B cell (primary cell): ENCODE measurements at regions not wholly inside any gene's neighbourhood (a gene's known extent, or its start where the extent isn't known, plus 50 kb on each side); places are given as distances from the start of the nearest gene placed in this dataset.
A peak's percentile ranks its signal among the peaks of the same experiment; 100 is the strongest.

ENCODE experiments used
- ATAC-seq: fragments of 200-7000 bp; cut with Tn5 transposase; one replicate; pipeline ENCODE4 v1.10.0; 2021; ENCODE audit warnings: low read depth, mild to moderate bottlenecking, moderate number of reproducible peaks, moderate library complexity
- CTCF ChIA-PET: fragments of 350-600 bp; sonication (Branson Sonifier 250); formaldehyde crosslinking; loops from one replicate; lab custom pipeline; 2021; ENCODE audit warnings: antibody characterized with exemption, inconsistent platforms; lab: Charles Lee
- POLR2A ChIA-PET: fragments of 350-600 bp; sonication (Branson Sonifier 250); formaldehyde crosslinking; loops from one replicate; lab custom pipeline; 2021; ENCODE audit warnings: antibody characterized with exemption; lab: Charles Lee
- DNase-seq: peaks from one replicate; pipeline ENCODE4 v3.0.0; 2013
- H2AFZ ChIP-seq: 2 replicates; pipeline ENCODE4 v1.6.1; 2012; ENCODE audit warnings: mild to moderate bottlenecking, low read depth, low read length; ENCODE audit not compliant: insufficient read depth, poor library complexity, severe bottlenecking
- H3K27ac ChIP-seq, 2 donors: 1 replicate in 1 of 2; 2 replicates in 1 of 2; pipeline ENCODE4 v1.5.1; 2012 to 2013; ENCODE audit warnings: low read length in 2 of 2, mild to moderate bottlenecking in 2 of 2, moderate library complexity in 1 of 2
- H3K27me3 ChIP-seq, 4 experiments: fragments of 200-600 bp in 1 of 4; sonication (generic) in 1 of 4; replicated peaks in 1 of 4; 1 replicate in 2 of 4; 2 replicates in 2 of 4; pipeline versions ENCODE4 v1.6.1 to v1.7.0; 2013 to 2016; ENCODE audit warnings: low read length in 3 of 4, mild to moderate bottlenecking in 2 of 4, mixed read lengths in 1 of 4, moderate library complexity in 1 of 4; ENCODE audit not compliant: insufficient read depth in 4 of 4, control insufficient read depth in 3 of 4; ENCODE audit errors: control extremely low read depth in 1 of 4
- H3K36me3 ChIP-seq, 2 experiments: replicated peaks in 1 of 2; 1 replicate in 1 of 2; 2 replicates in 1 of 2; pipeline versions ENCODE4 v1.6.1 to v1.7.1; 2013; ENCODE audit warnings: low read length in 1 of 2; ENCODE audit not compliant: insufficient read depth in 2 of 2, control insufficient read depth in 1 of 2; ENCODE audit errors: control extremely low read depth in 1 of 2, extremely low read depth in 1 of 2
- H3K4me1 ChIP-seq, 2 donors: fragments of 200-600 bp in 1 of 2; sonication (generic) in 1 of 2; 1 replicate in 1 of 2; 2 replicates in 1 of 2; pipeline versions ENCODE4 v1.5.1 to v1.6.1; 2013 to 2017; ENCODE audit warnings: low read length in 2 of 2; ENCODE audit not compliant: control insufficient read depth in 2 of 2, insufficient read depth in 2 of 2
- H3K4me2 ChIP-seq: replicated peaks from 2 replicates; pipeline ENCODE3; 2012; ENCODE audit warnings: mild to moderate bottlenecking, low read depth, low read length; ENCODE audit not compliant: poor library complexity, severe bottlenecking
- H3K4me3 ChIP-seq, 5 experiments: fragments of 200-600 bp in 1 of 5; sonication (generic) in 1 of 5; 1 replicate in 3 of 5; 2 replicates in 2 of 5; pipeline versions ENCODE4 v1.5.1 to v1.7.0; 2011 to 2016; ENCODE audit warnings: low read length in 4 of 5, mild to moderate bottlenecking in 4 of 5, low read depth in 2 of 5, control low read depth in 1 of 5, moderate library complexity in 1 of 5; ENCODE audit not compliant: insufficient read depth in 1 of 5; ENCODE audit errors: control extremely low read depth in 1 of 5, extremely low read depth in 1 of 5
- H3K79me2 ChIP-seq: fragments of 200-600 bp; sonication (generic); one replicate; pipeline ENCODE4 v1.6.0; 2016; ENCODE audit warnings: low read length; ENCODE audit not compliant: control insufficient read depth, insufficient read depth
- H3K9ac ChIP-seq: fragments of 200-600 bp; sonication (generic); 2 replicates; pipeline ENCODE4 v1.6.1; 2017; ENCODE audit warnings: mild to moderate bottlenecking, low read length, moderate library complexity
- H3K9me3 ChIP-seq, 3 donors: one replicate each; pipeline versions ENCODE4 v1.6.1 to v1.7.1; 2013; ENCODE audit warnings: low read length in 2 of 3; ENCODE audit not compliant: control insufficient read depth in 2 of 3, insufficient read depth in 1 of 3; ENCODE audit errors: control extremely low read depth in 1 of 3
- H4K20me1 ChIP-seq: 2 replicates; pipeline ENCODE4 v1.6.0; 2012; ENCODE audit warnings: mild to moderate bottlenecking, low read length; ENCODE audit not compliant: insufficient read depth, control insufficient read depth, poor library complexity, severe bottlenecking
- H3K27ac Mint-ChIP-seq: one replicate; pipeline ENCODE4 v1.8.0; 2021; ENCODE audit warnings: mixed read lengths
- H3K27me3 Mint-ChIP-seq: one replicate; pipeline ENCODE4 v1.8.0; 2021; ENCODE audit warnings: mixed read lengths
- H3K4me1 Mint-ChIP-seq: one replicate; pipeline ENCODE4 v1.8.0; 2021; ENCODE audit warnings: mixed read lengths
- H3K4me3 Mint-ChIP-seq: one replicate; pipeline ENCODE4 v1.8.0; 2021; ENCODE audit warnings: mixed read lengths
- H3K9me3 Mint-ChIP-seq: one replicate; pipeline ENCODE4 v1.8.0; 2022; ENCODE audit warnings: mixed read lengths; ENCODE audit not compliant: insufficient read depth
- EZH2 ChIP-seq: IDR thresholded peaks from 2 replicates; pipeline ENCODE4 v1.6.1; 2012; ENCODE audit warnings: borderline replicate concordance, low read depth, mild to moderate bottlenecking, moderate library complexity, low read length; ENCODE audit not compliant: insufficient read depth, poor library complexity, severe bottlenecking
- WGBS: methylation state at CpG from one replicate; pipeline ENCODE4 v1.1.5; 2013; ENCODE audit warnings: missing lambda C conversion rate; ENCODE audit not compliant: insufficient coverage; 5-methylcytosine and 5-hydroxymethylcytosine counted together
- intact Hi-C: fragments of 100-400 bp; cut with micrococcal nuclease; formaldehyde crosslinking; loops from one replicate; pipeline ENCODE4 v1.10.0; 2022
- TF ChIP-seq, protein P1 (sequence below): fragments of 200-600 bp; IDR thresholded peaks from one replicate; pipeline ENCODE4 v1.8.0; 2022; ENCODE audit warnings: antibody characterized with exemption, mild to moderate bottlenecking

DNA sequence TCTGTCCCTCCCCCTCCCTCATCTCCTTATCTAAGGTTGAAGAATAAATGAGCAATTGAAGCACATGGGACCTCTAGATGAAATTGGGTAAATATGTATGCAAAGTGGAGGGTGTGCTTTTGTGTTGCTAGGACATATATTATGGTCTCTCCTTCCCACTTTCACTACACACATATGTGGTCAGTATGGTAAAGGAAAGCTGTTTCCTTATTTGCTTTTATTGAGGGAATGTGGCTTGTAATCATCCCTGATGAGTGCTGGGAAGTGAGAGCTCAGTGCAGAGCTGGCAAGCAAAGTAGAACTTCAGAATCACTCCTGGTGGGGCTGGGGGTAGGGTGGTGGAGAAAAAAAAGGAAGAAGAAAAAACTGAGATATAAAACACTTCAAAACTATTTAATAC lies 189.9 kb upstream of the ATP5MC3 start:
- TF ChIP-seq, protein P1, sequence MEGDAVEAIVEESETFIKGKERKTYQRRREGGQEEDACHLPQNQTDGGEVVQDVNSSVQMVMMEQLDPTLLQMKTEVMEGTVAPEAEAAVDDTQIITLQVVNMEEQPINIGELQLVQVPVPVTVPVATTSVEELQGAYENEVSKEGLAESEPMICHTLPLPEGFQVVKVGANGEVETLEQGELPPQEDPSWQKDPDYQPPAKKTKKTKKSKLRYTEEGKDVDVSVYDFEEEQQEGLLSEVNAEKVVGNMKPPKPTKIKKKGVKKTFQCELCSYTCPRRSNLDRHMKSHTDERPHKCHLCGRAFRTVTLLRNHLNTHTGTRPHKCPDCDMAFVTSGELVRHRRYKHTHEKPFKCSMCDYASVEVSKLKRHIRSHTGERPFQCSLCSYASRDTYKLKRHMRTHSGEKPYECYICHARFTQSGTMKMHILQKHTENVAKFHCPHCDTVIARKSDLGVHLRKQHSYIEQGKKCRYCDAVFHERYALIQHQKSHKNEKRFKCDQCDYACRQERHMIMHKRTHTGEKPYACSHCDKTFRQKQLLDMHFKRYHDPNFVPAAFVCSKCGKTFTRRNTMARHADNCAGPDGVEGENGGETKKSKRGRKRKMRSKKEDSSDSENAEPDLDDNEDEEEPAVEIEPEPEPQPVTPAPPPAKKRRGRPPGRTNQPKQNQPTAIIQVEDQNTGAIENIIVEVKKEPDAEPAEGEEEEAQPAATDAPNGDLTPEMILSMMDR = no peak
- H4K20me1 ChIP-seq = no peaks in the 10 kb centered on the region
- DNase-seq (no peak), ATAC-seq (no peak)
- no peaks in the 10 kb centered on the region for H3K79me2 ChIP-seq
- ChIA-PET CTCF (no interaction called here), POLR2A (no interaction called here)
- no peak overlapping the region for H3K9ac ChIP-seq
- Mint-ChIP-seq H3K27ac (no peak overlapping the region), H3K4me3 (no peak overlapping the region), H3K27me3 (no peaks in the 10 kb centered on the region), H3K9me3 (no peaks in the 10 kb centered on the region), H3K4me1 (no peaks in the 10 kb centered on the region)
- peaks cover 0 to 6% (median 3%) of the 10 kb centered on the region in 4 experiments for H3K27me3 ChIP-seq
- H2AFZ ChIP-seq = no peak overlapping the region
- no peaks in the 10 kb centered on the region for H3K4me1 ChIP-seq
- intact Hi-C loops = no loop called here
- no peak overlapping the region for H3K27ac ChIP-seq
- H3K4me2 ChIP-seq = no peak overlapping the region
- H3K36me3 ChIP-seq = no peaks in the 10 kb centered on the region
- no peaks in the 10 kb centered on the region for H3K9me3 ChIP-seq
- H3K4me3 ChIP-seq = no peak overlapping the region

DNA sequence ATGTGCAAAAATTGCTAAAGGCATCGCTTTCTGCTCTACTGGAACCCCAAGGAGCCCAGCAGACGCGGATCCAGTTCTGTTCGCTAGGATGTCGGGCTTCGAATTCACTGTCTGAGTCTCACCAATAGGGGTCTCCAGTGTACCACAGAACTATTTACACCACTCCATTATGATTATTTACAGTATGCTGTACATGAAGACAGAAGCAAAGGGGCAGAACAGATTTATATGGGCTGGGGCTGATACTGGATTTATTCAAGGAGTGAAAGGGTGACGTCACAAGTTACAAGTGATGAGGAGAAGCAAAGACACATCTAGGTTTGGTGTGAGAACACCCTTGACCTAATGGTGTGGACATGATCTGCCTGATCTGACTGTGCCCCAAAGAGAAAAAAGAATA lies 185.3 kb upstream of the ATP5MC3 start:
- H3K4me3 Mint-ChIP-seq = no peak overlapping the region
- Histone ChIP-seq H3K4me1 (no peaks in the 10 kb centered on the region), H3K9me3 (no peaks in the 10 kb centered on the region), H2AFZ (no peak overlapping the region), H3K27me3 (peaks cover 0 to 15% (median 4%) of the 10 kb centered on the region in 4 experiments), H3K36me3 (no peaks in the 10 kb centered on the region), H3K4me3 (no peak overlapping the region), H3K27ac (no peak overlapping the region), H4K20me1 (no peaks in the 10 kb centered on the region), H3K4me2 (no peak overlapping the region), H3K9ac (no peak overlapping the region), H3K79me2 (no peaks in the 10 kb centered on the region)
- no peak for ATAC-seq
- WGBS = 0% methylated on average over 1 of the region's 7 CpGs
- no peaks in the 10 kb centered on the region for H3K4me1 Mint-ChIP-seq
- no peaks in the 10 kb centered on the region for H3K9me3 Mint-ChIP-seq
- TF ChIP-seq, protein P1 = peak; percentile 59
- TF ChIP-seq EZH2 = no peak
- ChIA-PET POLR2A (no interaction called here), CTCF (interaction anchor here (1.0 to 1.3 kb wide), 2 partner anchors 9 to 731 kb away, joined by 3 read pairs; no protein-coding TSS in a partner anchor)
- H3K27me3 Mint-ChIP-seq = peaks cover 15% of the 10 kb centered on the region
- intact Hi-C loops = no loop called here
- peak; percentile 31 for DNase-seq
- H3K27ac Mint-ChIP-seq = no peak overlapping the region
